Gastroesophageal sphincter (tissue), 3 donors: ENCODE measurements at regions not wholly inside any gene's neighbourhood (a gene's known extent, or its start where the extent isn't known, plus 50 kb on each side); places are given as distances from the start of the nearest gene placed in this dataset.

Experiments
- CTCF ChIP-seq, 4 experiments: fragments of 200-600 bp in 2 of 4; fragments of 450-650 bp in 2 of 4; sonication (generic) in 1 of 4; IDR thresholded peaks; one replicate each; pipeline ENCODE4 v1.5.1; 2017 to 2019; ENCODE audit warnings: antibody characterized with exemption in 4 of 4, mild to moderate bottlenecking in 2 of 4, moderate library complexity in 2 of 4
- POLR2A ChIP-seq, 2 donors: fragments of 450-650 bp; IDR thresholded peaks; one replicate each; pipeline ENCODE4 v1.6.1; 2017; ENCODE audit warnings: antibody characterized with exemption in 2 of 2, mild to moderate bottlenecking in 2 of 2, moderate library complexity in 1 of 2
- POLR2AphosphoS5 ChIP-seq: sonication (generic); formaldehyde crosslinking; IDR thresholded peaks from one replicate; pipeline ENCODE4 v1.6.1; 2017; ENCODE audit warnings: antibody characterized with exemption

- no peak for TF ChIP-seq CTCF (IDR thresholded peaks at IDR 0.05)
- TF ChIP-seq POLR2A (IDR thresholded peaks at IDR 0.05), result no peak
- TF ChIP-seq POLR2AphosphoS5, result no peak
These were observed 234.8 kb upstream of the FOXN3 start for GRCh38 chr14:89651805-89652204.
